HG03103 (cell line): ENCODE measurements at regions not wholly inside any gene's neighbourhood (a gene's known extent, or its start where the extent isn't known, plus 50 kb on each side); places are given as distances from the start of the nearest gene placed in this dataset.

Source experiments
- ATAC-seq: cut with Tn5 transposase; IDR thresholded peaks from one replicate; pipeline ENCODE4 v1.9.1; 2021; ENCODE audit warnings: low read depth; ENCODE audit not compliant: unreplicated experiment

DNA sequence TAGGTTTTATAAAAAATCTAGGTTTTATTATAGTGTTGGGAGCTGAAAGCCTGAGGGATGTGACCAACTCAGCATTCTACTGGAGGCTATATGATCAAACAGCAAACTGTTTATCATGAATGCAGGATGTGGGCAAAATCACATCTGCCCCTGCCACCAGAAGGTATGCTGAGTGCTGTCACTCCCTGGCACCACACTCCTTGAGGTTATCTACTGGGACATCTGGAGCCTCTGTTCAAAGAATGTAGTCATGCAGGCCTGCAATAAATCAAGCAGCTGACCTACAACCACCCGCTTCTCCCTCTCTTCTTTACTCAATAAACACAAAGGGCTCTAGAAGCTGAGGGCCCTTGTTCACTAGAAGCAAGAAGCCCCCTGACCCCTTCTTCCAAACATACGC, 328.4 kb upstream of the DDX18 start:
- ATAC-seq = no peak

DNA sequence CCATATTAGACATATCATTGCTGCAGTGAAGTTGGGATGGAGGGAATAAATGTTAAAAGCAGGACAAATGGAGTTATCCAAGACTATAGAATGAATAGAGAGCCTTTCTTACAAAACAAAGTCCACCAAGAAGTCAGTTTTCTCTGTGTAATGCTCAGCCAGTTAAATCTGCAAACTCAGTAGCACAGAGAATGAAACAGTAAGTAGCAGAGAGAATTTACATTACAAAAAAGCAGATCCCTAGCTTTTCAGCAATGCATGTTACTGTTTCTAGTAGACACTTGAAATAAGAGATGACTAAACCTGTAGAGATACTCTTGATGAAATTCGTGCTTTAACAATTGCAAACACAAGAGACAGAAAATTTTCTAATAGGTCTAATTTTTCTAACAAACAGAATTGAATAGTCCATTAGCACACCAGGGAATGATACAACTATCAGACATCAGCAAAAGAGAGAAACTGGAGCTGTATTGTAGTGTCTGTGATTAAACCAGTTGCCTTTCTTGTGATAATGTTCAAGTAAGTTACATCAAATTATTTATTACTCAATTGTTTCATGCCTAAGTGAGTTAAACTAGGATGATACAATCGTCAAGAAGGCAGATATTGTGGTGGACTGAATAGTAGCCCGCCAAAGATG, 322.2 kb upstream of the DDX18 start:
- no peak for ATAC-seq

DNA sequence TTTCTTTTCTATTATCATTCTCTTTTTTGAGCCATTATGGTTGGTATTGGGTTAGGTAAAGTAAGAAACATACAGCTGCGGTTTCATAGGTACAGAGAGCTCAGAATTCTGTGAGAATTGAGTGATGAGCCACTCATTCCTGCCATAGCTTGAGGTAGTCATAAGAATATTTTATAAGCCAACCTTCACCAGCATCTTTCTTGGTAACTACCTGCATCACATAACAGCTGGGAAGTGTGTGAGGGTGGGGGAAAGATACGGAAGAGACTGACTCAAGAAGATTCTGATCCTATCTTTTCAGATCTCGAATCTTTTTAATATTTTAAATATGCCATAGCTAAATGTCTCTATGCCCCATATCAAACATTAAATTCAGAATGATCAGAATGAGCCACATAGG, 313.8 kb upstream of the DDX18 start:
- no peak for ATAC-seq

DNA sequence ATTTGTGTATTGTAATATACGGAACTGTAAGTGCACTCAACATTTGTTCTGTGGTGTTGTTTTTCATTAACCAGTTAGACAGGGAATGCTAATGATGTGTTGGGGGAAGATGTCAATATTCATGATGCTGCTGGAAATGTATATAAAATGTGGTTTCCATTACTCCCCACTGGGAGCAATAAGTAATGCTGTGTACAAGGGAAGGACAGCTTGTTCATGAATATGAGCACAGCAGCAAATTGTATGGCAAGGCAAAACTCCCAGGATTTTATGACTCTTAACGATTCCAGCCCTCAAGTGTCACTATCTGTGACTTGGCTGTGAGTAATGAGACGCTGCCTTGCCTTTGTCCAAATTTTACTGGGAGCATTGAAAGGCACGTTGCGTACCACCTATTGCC, 312.4 kb upstream of the DDX18 start:
- no peak for ATAC-seq

DNA sequence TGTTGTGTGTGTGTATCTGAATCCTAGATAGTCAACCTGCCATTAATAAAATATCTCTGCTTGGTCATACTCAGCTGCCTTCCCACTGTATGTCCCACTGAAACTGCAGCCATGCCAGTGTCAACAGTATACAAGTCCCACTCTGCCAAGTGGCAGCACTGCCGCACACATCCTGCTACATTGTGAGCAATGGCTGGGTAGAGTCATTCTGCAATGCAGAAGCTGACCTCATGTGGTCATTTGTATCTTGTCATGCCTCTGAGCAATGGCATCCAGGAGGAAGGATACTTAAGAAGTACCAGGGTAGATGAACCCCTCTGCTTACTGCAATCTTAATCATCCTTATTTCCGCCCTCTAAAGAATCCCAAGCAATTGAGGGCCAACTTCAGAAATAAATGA, 302.2 kb upstream of the DDX18 start:
- ATAC-seq = no peak

DNA sequence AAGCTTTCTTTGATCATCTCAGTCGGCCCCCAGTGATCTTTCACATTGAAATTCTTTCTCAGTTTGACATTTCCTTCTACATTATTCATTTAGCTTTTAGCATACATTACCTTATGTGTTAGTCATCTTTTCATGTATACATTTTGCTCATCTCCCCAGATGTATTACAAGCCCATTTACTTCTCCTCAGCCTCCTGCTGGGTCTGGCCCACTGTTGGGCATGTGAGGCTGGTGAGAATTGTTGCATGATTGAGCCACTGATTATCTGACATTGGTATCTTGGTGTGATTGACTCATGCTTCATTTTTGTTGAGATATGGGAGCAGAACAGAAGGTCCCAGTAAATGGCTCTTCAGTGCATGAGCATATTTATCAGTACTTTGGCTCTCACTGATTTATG, 300.1 kb upstream of the DDX18 start:
- ATAC-seq = no peak

DNA sequence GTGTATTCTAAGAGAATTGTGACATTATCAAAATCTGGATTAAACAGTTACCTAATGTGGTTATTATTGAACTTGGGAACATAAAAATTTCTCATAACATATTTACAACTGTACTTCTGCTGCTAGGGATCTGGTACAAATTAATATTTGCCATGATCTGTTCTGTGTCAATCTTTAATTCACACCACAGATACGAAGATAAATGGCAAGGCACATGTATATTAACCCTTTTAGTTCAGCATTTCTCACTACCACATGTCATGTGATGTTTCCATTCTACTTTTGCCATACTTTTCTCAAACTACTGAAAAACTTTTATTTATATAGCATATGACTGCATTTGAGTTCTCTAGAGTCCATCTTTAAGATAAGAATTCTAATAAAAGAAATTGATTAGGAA, 295.3 kb upstream of the DDX18 start:
- ATAC-seq = no peak

DNA sequence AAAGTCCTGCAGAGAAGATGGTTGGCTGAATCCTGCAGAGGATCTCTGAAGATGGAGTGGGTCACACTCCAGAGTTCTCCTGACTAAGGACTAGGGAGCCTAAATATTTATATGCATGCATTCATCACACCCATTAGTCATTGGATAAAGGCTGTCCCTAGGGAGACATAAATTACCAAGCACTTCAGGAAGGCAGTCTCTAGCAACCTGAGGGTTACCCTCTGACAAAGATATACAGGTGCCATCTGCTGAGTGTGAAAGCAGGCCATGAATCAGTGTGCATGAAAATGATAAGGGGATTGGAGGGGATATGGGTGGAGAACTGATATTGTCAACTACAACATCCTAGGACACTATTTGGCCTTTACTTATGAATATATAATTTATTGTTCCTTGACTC, 294.8 kb upstream of the DDX18 start:
- no peak for ATAC-seq

DNA sequence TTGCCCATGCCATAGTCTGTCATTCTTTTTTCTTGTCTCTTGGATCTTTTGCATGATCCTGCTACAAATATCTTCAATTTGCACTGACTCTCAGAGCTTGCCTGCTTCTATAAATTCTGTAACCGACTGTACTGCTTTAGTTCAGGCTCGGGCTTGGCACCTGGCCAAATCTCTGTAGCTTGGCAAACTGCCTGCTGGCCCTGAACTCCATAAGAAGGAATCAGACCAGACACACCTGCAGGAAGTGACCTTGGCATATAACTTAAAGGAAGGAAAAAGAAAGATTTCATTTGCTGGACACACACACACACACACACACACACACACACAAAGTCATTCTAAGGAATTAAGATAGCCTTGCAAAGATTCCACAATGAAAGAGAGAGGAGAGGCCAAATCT, 291.2 kb upstream of the DDX18 start:
- no peak for ATAC-seq

DNA sequence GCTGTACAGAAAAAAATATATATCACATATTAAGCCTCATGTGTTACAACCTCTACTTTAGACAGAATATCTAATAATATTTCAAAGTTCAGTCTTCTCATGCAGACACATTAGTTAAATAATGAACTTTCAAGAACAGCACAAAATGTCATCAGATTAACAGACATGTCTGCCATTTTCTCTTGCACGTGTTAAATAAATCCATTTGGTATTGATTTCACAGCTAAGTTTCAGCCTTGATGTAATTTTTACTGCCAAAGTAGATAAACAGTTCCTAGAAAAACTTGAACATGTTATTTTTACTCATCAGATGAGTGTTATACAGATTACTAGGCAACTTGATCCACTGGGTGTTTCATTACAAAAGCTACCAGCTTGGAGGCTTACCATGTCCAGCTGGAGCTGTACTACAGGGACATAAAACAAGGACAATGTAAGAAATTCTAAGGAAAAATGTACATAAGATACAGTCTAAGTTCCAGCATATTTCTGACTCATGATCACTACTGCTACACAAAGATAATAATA, 290.7 kb upstream of the DDX18 start:
- no peak for ATAC-seq

DNA sequence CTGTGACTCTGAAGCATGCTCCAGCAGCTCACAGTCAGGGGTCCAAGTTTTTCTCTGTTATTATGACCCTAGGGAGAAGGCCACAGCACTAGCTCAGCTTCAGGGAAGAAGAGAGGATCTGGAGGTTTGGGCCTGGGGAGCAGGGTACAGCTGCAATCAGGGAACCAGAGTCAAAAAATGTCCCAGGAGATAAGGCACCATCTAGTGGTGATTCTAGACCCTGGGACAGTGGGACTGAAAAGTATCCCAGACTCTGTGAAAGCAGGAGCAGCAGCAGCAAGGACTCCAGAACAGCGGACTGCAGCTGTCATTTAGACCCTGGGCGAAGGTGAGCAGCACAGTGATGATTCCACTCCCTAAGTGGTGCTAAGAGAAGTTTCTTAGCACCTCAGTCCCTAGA, 278.4 kb upstream of the DDX18 start:
- ATAC-seq = no peak

DNA sequence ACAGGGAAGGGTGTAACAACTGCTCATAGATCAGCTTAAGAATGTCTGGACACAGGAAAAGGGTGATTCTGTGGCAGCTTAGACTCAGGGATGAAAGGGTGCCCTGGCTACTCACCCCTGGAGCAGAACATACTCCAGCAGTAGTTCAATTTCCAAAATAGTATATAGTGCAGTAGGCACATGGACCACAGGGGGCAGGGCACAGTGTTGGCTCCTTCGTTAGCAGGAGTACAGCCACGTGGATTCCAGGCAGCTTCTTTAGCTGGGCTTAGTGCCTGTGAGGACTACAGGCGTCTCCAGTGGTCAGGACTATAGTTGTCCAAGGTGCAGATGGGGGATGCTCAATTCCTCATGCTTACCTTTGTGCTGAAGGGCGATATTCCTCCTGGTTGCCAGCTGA, 277.5 kb upstream of the DDX18 start:
- no peak for ATAC-seq

DNA sequence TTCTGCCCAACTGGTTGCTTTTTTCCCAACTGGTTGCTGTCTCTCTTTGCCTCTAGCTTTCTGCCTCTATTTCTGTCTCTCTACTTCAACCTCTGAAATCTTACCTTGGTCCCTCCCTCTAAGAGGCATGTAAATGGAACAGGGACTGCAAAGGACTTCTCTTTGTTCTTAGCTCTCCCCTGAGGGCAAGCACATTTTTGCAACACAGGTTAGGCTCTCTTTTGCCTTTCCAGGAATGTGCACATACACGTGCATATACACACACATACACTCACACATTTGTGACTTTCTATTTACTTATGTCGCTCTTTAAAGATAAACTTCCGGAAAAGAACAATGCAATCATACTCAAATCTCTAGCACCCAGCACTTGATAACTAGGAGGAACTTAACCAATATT, 262.6 kb upstream of the DDX18 start:
- ATAC-seq = no peak

DNA sequence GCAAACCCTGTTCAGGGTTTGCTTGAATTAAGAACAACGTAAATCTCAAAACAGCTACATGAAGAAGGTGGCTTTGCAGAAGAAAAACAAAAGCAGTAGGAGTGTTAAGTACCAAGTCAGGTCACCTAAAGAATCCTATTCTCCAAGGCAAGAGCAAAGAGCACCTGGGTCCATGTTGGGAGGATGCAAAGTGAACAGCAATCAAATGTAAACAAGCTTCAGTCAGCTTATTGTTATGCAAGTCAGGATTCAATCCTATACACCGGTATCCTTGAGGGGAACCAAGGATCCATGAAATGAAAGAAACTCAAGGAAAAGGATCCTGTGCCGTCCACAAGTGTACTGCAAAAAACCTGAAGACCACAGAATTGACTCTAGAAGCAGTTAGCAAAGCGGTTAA, 261.0 kb upstream of the DDX18 start:
- ATAC-seq = no peak

DNA sequence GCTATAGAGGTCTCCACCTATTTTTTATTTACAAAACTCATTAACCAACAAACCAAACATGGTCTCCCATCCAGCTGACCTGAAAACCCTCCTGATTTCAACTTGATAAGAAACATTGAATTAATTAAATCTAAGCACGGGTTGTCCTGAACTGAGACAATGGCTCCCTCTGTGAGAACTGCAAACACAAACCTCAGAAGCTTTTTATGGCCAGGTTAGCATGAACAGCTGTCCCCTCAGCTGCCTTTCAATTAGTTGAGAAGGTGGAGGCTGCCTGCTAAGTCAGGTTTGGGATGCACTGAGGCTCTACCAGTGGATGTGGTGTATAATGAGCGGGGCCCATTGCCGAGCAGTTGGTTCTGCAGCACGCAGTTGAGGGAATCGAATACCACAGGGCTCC, 258.5 kb upstream of the DDX18 start:
- no peak for ATAC-seq

DNA sequence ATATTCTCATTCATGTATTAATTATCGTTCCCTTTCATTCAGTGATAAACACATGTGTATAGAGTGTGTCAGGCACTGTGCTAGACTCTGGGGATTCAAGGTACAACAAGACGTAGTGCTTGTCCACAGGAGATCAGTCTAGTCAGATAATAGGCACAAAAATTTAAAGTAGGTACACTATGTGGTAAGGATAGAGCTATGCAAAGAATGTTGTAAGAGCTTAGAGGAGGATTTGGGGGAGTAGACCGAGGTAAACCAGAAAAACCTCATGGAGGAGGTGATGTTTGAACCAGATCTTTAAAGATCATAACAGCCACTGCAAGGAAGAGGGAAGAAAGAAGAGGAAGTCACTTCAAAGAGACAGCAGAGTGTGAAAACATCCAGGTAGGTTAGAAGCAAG, 256.9 kb upstream of the DDX18 start:
- ATAC-seq = no peak

DNA sequence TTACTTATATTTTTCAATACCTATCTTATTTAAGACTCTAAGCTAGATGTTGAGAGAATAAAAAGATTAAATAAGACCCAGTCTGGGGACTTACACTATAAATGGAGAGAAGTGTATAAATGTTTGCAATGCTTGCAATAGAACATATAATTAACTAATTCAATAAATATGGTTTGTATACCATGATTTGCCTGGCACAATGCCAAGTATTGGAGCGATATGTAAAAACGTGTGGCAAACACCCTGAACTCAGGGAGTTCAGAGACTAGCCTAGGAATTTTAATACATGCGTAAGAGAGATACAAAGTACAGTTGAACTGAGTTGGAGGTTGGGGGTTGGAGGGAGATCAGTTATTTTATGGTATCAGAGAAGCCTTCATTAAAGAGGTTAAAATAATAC, 251.8 kb upstream of the DDX18 start:
- ATAC-seq = no peak

DNA sequence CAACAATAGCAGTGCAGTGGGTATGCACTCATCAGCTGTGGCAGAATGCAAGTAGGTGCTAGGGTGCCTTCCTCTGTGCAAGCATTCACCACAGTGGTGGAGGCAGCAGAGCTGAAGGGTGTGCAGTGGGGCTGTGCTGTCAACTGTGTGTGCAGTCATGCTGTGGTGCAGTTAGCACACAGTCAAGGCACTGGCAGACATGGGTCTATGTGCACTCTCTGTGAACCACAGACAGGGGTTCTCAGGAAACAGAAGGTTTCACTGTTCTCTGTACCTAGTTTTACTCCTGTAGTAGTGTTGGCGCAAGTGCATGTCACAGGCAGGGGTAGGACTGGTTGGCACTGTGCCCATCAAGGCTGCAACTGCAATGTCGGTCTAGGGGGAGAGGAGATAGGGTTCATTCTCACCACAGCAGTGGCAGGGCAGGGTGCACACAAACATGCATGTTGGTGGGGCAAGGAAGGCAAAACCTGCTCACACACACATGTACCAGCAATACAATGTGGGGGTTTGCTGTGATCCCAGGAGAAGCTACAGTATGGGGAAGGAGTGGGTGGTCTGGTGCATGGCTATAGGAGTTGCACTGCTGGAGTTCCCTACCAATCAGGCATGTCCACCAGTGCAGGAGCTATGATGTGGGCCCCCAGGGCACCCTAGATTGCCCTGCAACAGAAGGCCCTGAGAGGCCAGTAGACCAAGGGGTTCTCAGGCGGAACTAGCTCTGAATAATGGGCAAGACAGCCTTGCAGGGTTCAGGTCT, 242.7 kb upstream of the DDX18 start:
- ATAC-seq = no peak

DNA sequence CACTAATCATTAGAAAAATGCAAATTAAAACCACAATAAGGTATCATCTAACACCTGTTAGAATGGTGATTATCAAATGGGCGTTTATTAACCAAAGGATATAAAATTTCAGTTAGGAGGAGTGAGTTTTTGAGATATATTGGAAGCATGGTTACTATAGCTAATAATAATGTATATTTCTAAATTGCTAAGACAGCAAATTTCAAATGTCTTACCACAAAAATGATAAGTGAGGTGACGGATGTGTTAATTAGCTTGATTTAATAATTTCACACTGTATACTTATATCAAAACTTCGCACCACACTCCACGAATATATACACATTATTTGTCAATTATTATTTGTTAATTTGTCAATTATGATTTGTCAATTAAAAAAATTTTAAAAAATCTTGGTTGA, 227.2 kb upstream of the DDX18 start:
- no peak for ATAC-seq

DNA sequence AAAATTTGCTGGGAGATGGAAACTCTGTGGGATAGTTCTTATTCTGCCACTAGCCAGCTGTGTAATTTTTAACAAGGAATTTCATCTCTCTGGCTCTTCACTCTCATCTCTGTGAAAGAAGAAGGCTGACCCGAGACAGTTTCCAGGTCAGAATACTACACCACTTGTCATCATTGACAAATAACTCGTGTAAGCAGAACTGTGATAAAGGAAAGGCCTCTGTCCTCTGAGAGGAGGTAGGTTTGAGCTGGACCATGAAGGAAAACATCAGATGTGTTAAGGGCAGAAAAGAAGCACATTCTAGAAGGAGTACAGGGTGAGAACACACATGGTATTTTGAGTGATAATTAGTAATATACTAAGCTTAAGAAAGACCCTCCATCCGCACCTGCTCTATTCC, 211.4 kb upstream of the DDX18 start:
- no peak for ATAC-seq

DNA sequence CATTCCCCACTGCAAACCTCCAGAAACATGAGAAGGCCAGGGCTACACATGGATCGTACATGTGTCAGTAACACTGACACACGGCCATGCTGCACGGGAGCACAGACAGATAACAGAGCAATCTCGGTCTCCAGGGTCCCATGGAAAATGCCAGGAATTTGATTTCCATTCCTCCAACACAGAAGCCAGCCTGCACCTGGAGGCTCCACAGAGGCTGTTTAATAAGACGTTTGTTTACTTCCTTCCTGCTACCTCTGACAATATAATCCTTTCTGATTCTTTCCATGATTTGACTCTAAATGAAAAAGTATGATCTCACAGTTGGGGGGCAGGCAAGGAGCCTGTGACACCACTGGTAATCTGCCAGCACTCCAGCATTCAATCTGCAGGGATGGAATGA, 210.9 kb upstream of the DDX18 start:
- ATAC-seq = no peak

DNA sequence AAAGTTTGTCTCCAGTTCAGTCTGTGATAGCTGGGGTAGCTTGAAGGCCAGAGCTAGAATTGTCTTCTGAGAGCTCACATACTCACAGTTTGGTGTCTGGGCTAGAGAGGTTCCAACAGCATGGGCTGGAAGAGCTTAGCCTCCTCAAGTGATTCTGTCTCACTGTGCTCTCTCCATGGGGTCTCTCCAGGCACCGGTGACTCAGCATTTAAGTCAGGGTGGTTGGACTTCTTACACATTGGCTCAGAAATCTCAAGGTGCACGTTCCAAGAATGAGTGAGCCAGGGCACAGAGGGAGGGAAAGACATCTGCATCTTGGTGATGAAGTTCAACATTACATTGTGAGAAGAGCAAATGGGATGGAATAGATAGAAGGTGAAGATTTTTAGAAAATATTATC, 207.3 kb upstream of the DDX18 start:
- no peak for ATAC-seq
